ENCODE measurements at regions not wholly inside any gene's neighbourhood (a gene's known extent, or its start where the extent isn't known, plus 50 kb on each side); places are given as distances from the start of the nearest gene placed in this dataset.
"Not testable (repeated sequence)": the region's sequence is repeated elsewhere in the genome, so short reads cannot be mapped to it uniquely, and the experiment has no call there.

DNA sequence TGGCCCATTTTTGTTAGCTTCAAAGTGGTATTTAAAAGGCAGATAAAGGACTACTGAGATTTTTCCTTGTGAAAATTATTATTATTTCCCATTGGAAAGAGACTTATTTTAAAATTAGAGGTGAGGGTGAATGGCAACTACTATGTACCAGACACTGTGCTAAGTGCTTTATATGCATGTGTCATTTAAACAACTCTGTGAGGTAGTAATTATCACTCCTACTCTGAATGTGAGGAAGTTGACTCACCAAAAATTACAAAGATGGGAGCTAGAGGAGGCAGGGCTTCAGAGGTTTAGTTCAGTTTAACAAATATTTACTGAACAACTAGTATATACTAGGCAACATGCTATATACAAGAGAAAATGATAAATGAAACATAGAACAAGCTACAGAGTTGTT, 78.2 kb downstream of the MSL3 start:
- no peak for DNase-seq (ENCODE audit: low read depth)

GRCh38 chrX:11837437-11837836, 79.4 kb downstream of the MSL3 start:
- no peak for DNase-seq (ENCODE audit: low read depth)

GRCh38 chrX:11864171-11864570, 106.1 kb downstream of the MSL3 start:
- no peak for DNase-seq (ENCODE audit: low read depth)

DNA sequence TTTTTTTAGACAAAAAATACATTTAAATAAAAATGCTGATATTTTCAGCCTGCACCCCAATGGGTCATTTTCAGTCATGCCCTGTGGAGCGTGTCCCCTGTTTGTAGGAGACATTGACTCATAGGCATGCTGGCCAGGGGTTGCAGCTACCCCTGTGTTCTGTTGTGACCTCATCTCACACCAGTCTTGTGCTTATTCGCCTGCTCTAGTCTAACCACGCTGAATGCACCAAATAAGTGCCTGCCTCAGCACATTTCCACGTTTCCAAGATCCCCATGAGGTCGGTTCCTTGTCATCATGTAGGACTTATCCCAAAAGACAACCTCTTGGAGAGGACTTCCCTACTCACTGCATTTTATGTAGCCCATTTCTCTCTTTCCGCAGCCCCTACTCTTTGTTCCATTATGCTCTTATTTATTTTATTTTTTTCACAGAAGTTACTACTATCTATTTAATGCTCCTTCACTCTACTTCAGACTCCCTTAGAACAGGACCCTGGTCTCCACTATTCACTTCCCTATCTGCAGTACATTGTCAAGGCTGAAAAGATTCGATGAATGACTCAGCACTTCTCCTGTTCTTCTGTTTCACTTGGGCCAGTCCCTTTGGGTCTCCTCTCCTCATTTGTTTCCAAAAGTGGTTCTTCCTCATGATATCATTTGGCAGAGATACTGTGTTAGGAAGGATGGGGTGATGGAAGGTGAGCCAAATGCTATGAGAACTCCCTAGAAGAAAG, 109.7 kb downstream of the MSL3 start:
- DNase-seq (ENCODE audit: low read depth), result no peak

- DNase-seq (ENCODE audit: low read depth), result no peak
Observed at GRCh38 chrX:11870789-11871188, 112.8 kb downstream of the MSL3 start.

GRCh38 chrX:11881485-11882170, 123.6 kb downstream of the MSL3 start:
- no peak for DNase-seq (ENCODE audit: low read depth)

GRCh38 chrX:11886745-11887144, 128.7 kb downstream of the MSL3 start:
- no peak for DNase-seq (ENCODE audit: low read depth)

DNA sequence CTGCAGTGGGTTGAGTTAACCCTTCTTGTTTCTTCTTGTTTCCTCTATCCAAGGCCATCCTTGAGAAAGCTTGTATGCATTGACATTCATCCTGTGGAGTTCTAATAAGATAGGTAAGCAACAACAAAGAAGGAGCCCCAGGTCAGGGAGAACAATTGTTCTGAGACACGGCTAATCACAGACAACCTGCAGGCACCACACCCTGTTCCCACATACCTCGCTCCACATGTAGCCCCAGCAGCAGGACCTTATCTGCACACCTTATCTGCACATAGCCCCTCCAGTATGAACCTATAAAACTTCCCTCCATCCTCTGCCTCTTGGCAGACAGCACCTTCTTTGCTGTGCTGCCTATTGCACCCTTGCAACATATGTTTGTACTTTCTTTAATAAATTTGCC, 129.1 kb downstream of the MSL3 start:
- DNase-seq (ENCODE audit: low read depth), result no peak

GRCh38 chrX:11888421-11888820, 130.4 kb downstream of the MSL3 start:
- DNase-seq (ENCODE audit: low read depth), result no peak

GRCh38 chrX:11889791-11890190, 131.8 kb downstream of the MSL3 start:
- DNase-seq (ENCODE audit: low read depth), result no peak

DNA sequence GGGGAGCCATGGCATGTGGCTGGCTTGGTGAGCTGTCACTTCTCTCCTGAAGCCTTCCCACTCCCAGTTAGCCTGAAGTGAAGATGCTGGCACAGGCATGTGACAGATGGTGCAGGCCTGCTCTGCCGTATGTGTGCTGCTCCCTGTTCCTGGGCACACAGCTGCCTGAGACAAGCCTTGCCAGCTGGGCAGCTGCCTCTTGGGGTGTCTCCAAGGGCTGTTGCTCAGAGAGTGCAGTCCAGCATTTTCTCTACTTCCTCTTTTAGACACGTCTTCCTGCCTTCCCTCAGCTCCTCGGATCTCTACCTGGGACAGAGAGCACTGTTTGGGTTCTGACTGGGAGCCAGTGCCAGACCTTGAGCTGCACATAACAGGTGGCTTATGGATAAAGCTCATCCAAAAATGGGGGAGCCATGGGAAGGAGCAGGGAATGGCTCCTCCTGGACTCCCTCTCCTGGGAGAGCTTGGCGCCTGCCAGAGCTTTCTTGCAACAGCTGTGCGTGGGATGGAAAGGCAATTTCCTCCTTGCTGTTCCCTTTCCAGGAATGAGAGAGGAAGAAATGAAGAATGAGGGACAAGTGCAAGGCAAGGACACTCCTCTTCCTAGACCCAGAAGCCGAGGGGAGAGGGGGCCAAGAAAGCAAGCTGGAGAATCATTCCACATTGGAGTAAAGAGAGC, 132.9 kb downstream of the MSL3 start:
- DNase-seq (ENCODE audit: low read depth), result no peak

GRCh38 chrX:11893933-11894710, 136.1 kb downstream of the MSL3 start:
- DNase-seq (ENCODE audit: low read depth), result no peak

DNA sequence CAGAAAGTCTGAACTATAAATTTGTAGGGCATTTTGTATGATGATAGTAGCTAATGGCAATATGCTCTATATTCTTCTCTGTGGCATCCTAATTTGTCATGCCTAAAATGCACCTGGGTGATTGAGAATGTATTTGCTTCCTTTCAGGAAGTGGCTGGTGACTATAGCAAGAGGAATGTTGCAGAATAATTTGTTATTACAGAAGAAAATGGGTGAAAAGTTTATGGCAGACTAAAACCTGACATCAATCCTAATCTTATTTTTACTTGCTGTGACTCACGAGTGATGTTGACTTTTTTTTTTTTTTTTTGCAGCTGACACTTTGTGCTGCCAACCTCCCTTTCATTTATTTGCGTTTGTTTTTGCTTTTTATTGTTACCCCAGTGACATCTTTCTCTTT, 141.1 kb downstream of the MSL3 start:
- no peak for DNase-seq (ENCODE audit: low read depth)

GRCh38 chrX:11905933-11906332, 147.9 kb downstream of the MSL3 start:
- DNase-seq (ENCODE audit: low read depth), result not testable (repeated sequence)

DNA sequence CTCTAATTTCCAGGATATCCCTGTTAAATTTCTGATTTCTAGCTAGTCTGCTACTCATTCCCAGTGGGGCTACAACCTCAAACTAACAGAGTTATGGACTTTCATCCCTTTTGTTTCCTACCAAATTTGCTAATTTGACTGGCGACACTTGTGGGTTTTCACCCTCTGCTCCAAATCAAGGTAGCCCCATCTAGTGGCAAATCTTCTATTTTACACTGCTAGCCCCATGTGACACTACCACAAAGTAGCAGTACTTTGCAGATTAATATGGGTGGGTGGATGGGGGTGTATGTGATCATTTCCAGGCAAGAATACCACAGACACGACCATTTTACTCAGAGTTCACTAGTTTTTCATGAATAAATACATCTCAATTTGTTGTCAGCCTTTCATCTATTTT, 150.3 kb downstream of the MSL3 start:
- DNase-seq (ENCODE audit: low read depth), result no peak

DNA sequence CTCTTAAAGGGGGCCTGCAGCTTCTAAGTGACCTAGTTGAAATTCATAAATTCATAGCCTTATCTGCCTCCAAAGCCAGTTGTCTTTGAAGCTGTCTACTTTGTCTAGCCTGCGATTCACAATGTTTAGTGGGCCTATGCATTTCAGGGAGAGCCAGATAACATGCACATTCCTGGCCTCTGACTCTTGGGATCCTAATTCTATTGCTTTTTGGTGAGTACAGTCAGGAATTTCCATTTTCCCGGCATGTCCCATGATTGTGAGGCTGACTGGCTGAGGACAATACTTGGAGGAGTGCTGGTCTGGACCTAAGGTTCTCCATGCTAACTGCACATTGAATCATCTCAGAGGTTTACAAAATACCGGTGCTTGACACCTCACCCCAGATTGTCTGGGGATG, 155.0 kb downstream of the MSL3 start:
- no peak for DNase-seq (ENCODE audit: low read depth)

GRCh38 chrX:11929476-11929875, 171.4 kb downstream of the MSL3 start:
- no peak for DNase-seq (ENCODE audit: low read depth)

- no peak for DNase-seq (ENCODE audit: low read depth)
Observed at GRCh38 chrX:11932423-11932822, 174.4 kb downstream of the MSL3 start.

DNA sequence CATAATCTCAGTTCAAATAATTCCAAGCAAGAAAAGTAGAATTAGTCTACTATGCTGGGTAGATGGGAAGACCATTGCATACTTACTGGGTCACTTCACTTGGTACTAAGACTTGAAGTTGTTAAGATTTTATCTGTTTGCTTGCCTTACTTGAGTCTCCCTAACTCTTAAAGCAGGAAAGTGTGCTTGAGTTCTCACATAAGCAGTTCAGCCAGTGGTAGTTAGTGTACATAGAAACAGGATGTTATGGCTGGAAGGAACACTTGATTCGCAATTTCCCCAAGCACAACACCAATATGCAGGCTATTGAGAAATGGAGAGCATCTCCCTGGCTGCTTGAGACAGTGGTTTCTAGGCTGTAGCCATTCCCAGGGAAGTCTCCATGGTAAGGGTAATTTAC, 176.1 kb downstream of the MSL3 start:
- DNase-seq (ENCODE audit: low read depth), result no peak

- DNase-seq (ENCODE audit: low read depth), result no peak
Observed at GRCh38 chrX:11941571-11941970, 183.5 kb downstream of the MSL3 start.

- peak; percentile 9 for DNase-seq (ENCODE audit: low read depth)
Observed at GRCh38 chrX:11944501-11944900, 186.5 kb downstream of the MSL3 start.

DNA sequence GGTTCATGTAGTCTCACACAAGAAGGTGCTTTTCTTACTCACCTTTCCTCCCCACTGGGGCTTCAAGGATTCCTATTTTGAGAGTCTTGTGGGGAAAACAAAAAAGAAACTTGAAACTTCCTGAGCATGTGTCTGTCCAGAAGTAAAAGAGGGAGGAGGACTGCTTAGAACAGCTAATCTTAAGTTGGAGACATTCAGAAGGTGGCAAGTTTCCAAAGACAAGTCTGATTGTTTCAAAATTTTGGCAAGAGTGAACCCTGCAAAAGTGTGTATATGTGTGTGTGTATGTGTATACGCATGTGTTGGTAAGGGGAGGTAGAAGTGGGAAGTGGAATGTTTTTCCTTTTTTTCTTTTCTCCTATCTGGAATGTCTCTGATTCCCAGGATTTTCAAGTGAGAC, 189.0 kb upstream of the FRMPD4 start:
- no peak for DNase-seq (ENCODE audit: low read depth)
